Caco-2 (cell line): ENCODE measurements at regions not wholly inside any gene's neighbourhood (a gene's known extent, or its start where the extent isn't known, plus 50 kb on each side); places are given as distances from the start of the nearest gene placed in this dataset.

ENCODE experiments used
- BruUV-seq: library from RNA; stranded (reverse); fragments of 400-500 nt; replicated peaks from 2 replicates; lab custom pipeline; 2021; lab: Mats Ljungman, UMichigan
- CTCF ChIA-PET: fragments of 300-600 bp; sonication (Branson Sonifier 250); formaldehyde crosslinking; loops from one replicate; lab custom pipeline; 2022; ENCODE audit warnings: antibody characterized with exemption; lab: Charles Lee
- POLR2A ChIA-PET: fragments of 300-600 bp; sonication (Branson Sonifier 250); formaldehyde crosslinking; loops from one replicate; lab custom pipeline; 2022; ENCODE audit warnings: antibody characterized with exemption; lab: Charles Lee
- DNase-seq, 2 experiments: peaks; one replicate each; pipeline versions ENCODE4 v3.0.0 to v3.0.0-alpha.2; 2020 to 2022
- H3K27me3 ChIP-seq: replicated peaks from 2 replicates; pipeline ENCODE4 v1.6.0; 2011; ENCODE audit warnings: low read length; ENCODE audit not compliant: control insufficient read depth, insufficient read depth
- H3K36me3 ChIP-seq: 2 replicates; pipeline ENCODE4 v1.5.1; 2011; ENCODE audit warnings: low read length; ENCODE audit not compliant: control insufficient read depth, insufficient read depth
- H3K4me1 ChIP-seq: fragments of 250-450 bp; sonication (Bioruptor Pico); 2 replicates; pipeline ENCODE4 v1.5.1; 2020; ENCODE audit warnings: mild to moderate bottlenecking
- H3K4me3 ChIP-seq: 2 replicates; pipeline ENCODE4 v1.5.1; 2011; ENCODE audit warnings: low read depth, mild to moderate bottlenecking, control low read depth, low read length
- H3K9me3 ChIP-seq: fragments of 250-450 bp; sonication (Bioruptor Pico); 2 replicates; pipeline ENCODE4 v1.5.1; 2020; ENCODE audit warnings: mild to moderate bottlenecking, moderate library complexity
- H3K27ac Mint-ChIP-seq: one replicate; pipeline ENCODE4 v1.8.0; 2022; ENCODE audit warnings: mixed read lengths; ENCODE audit not compliant: unreplicated experiment
- H3K27me3 Mint-ChIP-seq: one replicate; pipeline ENCODE4 v1.8.0; 2022; ENCODE audit warnings: mixed read lengths; ENCODE audit not compliant: insufficient read depth, unreplicated experiment
- H3K36me3 Mint-ChIP-seq: one replicate; pipeline ENCODE4 v1.8.0; 2022; ENCODE audit warnings: mild to moderate bottlenecking, mixed read lengths; ENCODE audit not compliant: insufficient read depth, unreplicated experiment
- H3K4me1 Mint-ChIP-seq: one replicate; pipeline ENCODE4 v1.8.0; 2022; ENCODE audit warnings: low read depth, mixed read lengths; ENCODE audit not compliant: unreplicated experiment
- H3K4me3 Mint-ChIP-seq: one replicate; pipeline ENCODE4 v1.8.0; 2022; ENCODE audit warnings: mild to moderate bottlenecking, moderate library complexity, mixed read lengths; ENCODE audit not compliant: unreplicated experiment
- H3K9me3 Mint-ChIP-seq: one replicate; pipeline ENCODE4 v1.8.0; 2022; ENCODE audit warnings: mixed read lengths; ENCODE audit not compliant: unreplicated experiment
- CTCF ChIP-seq, 2 experiments: fragments of 200-600 bp in 1 of 2; IDR thresholded peaks; 1 replicate in 1 of 2; 2 replicates in 1 of 2; pipeline versions ENCODE4 v1.5.1 to v1.8.0; 2011 to 2022; ENCODE audit warnings: antibody characterized with exemption in 1 of 2, control low read depth in 1 of 2, inconsistent platforms in 1 of 2, low read depth in 1 of 2, low read length in 1 of 2, mild to moderate bottlenecking in 1 of 2, moderate library complexity in 1 of 2; ENCODE audit not compliant: insufficient read depth in 1 of 2, severe bottlenecking in 1 of 2, unreplicated experiment in 1 of 2
- intact Hi-C: fragments of 100-400 bp; cut with micrococcal nuclease; formaldehyde crosslinking; loops from one replicate; pipeline ENCODE4 v1.10.0; 2022; ENCODE audit not compliant: unreplicated experiment

- Histone ChIP-seq H3K4me1 (peaks cover 15% of the 10 kb centered on the region), H3K27me3 (no peaks in the 10 kb centered on the region), H3K36me3 (peaks cover 1% of the 10 kb centered on the region), H3K4me3 (no peak overlapping the region), H3K9me3 (no peaks in the 10 kb centered on the region)
- no peak for TF ChIP-seq CTCF (IDR thresholded peaks at IDR 0.05; ENCODE audit: insufficient read depth in 1 of 2, low read depth in 1 of 2, low read length in 1 of 2, severe bottlenecking in 1 of 2, unreplicated experiment in 1 of 2)
- H3K4me1 Mint-ChIP-seq = peaks cover 34% of the 10 kb centered on the region
- ChIA-PET CTCF (no interaction called here), POLR2A (interaction anchor here (0.5 kb wide), 1 partner anchor 8 kb away, joined by 5 read pairs; no protein-coding TSS in a partner anchor)
- peaks cover 16% of the 10 kb centered on the region for H3K36me3 Mint-ChIP-seq
- no TSS peak for BruUV-seq
- H3K27me3 Mint-ChIP-seq = no peaks in the 10 kb centered on the region
- DNase-seq = no peak
- no peaks in the 10 kb centered on the region for H3K9me3 Mint-ChIP-seq
- intact Hi-C loops = no loop called here
- H3K4me3 Mint-ChIP-seq = no peak overlapping the region
- H3K27ac Mint-ChIP-seq = no peak overlapping the region
Observed at GRCh38 chr1:168484083-168484482, 59.7 kb downstream of the XCL2 start.

- TF ChIP-seq CTCF (IDR thresholded peaks at IDR 0.05; ENCODE audit: insufficient read depth in 1 of 2, low read depth in 1 of 2, low read length in 1 of 2, severe bottlenecking in 1 of 2, unreplicated experiment in 1 of 2) = no peak
- peaks cover 17% of the 10 kb centered on the region for H3K36me3 Mint-ChIP-seq
- Histone ChIP-seq H3K4me3 (no peak overlapping the region), H3K36me3 (peaks cover 1% of the 10 kb centered on the region), H3K9me3 (no peaks in the 10 kb centered on the region), H3K27me3 (no peaks in the 10 kb centered on the region), H3K4me1 (peaks cover 15% of the 10 kb centered on the region)
- POLR2A ChIA-PET = no interaction called here
- CTCF ChIA-PET = no interaction called here
- peaks cover 34% of the 10 kb centered on the region for H3K4me1 Mint-ChIP-seq
- BruUV-seq = no TSS peak
- no peak for DNase-seq
- H3K27me3 Mint-ChIP-seq = no peaks in the 10 kb centered on the region
- no peak overlapping the region for H3K27ac Mint-ChIP-seq
- no peak overlapping the region for H3K4me3 Mint-ChIP-seq
- no peaks in the 10 kb centered on the region for H3K9me3 Mint-ChIP-seq
- intact Hi-C loops = no loop called here
Observed at GRCh38 chr1:168483539-168483938, 60.3 kb downstream of the XCL2 start.

GRCh38 chr1:168482106-168482505 is 61.7 kb downstream of the XCL2 start:
- no peak overlapping the region for H3K4me3 Mint-ChIP-seq
- CTCF ChIA-PET = no interaction called here
- H3K4me3 ChIP-seq = no peak overlapping the region
- POLR2A ChIA-PET = no interaction called here
- no peaks in the 10 kb centered on the region for H3K9me3 ChIP-seq
- no TSS peak for BruUV-seq
- no peak overlapping the region for H3K27ac Mint-ChIP-seq
- TF ChIP-seq CTCF (IDR thresholded peaks at IDR 0.05; ENCODE audit: insufficient read depth in 1 of 2, low read depth in 1 of 2, low read length in 1 of 2, severe bottlenecking in 1 of 2, unreplicated experiment in 1 of 2) = no peak
- DNase-seq = peak; percentile 51 to 53
- peaks cover 17% of the 10 kb centered on the region for H3K36me3 Mint-ChIP-seq
- H3K9me3 Mint-ChIP-seq = no peaks in the 10 kb centered on the region
- H3K36me3 ChIP-seq = peaks cover 1% of the 10 kb centered on the region
- H3K27me3 Mint-ChIP-seq = no peaks in the 10 kb centered on the region
- no peaks in the 10 kb centered on the region for H3K27me3 ChIP-seq
- peaks cover 15% of the 10 kb centered on the region for H3K4me1 ChIP-seq
- intact Hi-C loops = no loop called here
- peaks cover 34% of the 10 kb centered on the region for H3K4me1 Mint-ChIP-seq
